Frontal cortex (tissue), 3 donors: ENCODE measurements at regions not wholly inside any gene's neighbourhood (a gene's known extent, or its start where the extent isn't known, plus 50 kb on each side); places are given as distances from the start of the nearest gene placed in this dataset.
"Not testable (repeated sequence)": the region's sequence is repeated elsewhere in the genome, so short reads cannot be mapped to it uniquely, and the experiment has no call there.

Source experiments
- DNase-seq, 2 donors: peaks; one replicate each; pipeline ENCODE4 v3.0.0; 2012; ENCODE audit warnings: low spot score in 2 of 2
- FAIRE-seq: peaks from 2 replicates; lab custom pipeline; 2012; peaks lifted over from hg19 to GRCh38; lab: Jason Lieb, UNC
- donor health status: control.
- donor health status: control.
- donor health status: control.

- FAIRE-seq = no peak
Measured at GRCh38 chr7:51551070-51551469, 234.5 kb upstream of the COBL start.

GRCh38 chr7:51545131-51545530, 228.5 kb upstream of the COBL start:
- FAIRE-seq = no peak
- no peak for DNase-seq

More at GRCh38 chr7:51551070-51551469, 234.5 kb upstream of the COBL start:
- DNase-seq = no peak

GRCh38 chr7:51543801-51544553, 227.4 kb upstream of the COBL start:
- DNase-seq = no peak
- no peak for FAIRE-seq

- DNase-seq, FAIRE-seq: not testable (repeated sequence)
Measured at GRCh38 chr7:51540906-51541305, 224.3 kb upstream of the COBL start.

GRCh38 chr7:51539840-51540239, 223.2 kb upstream of the COBL start:
- FAIRE-seq (no peak), DNase-seq (no peak)

- no peak for DNase-seq
- no peak for FAIRE-seq
Measured at GRCh38 chr7:51528172-51528571, 211.6 kb upstream of the COBL start.

GRCh38 chr7:51521694-51522312, 205.2 kb upstream of the COBL start:
- DNase-seq (no peak), FAIRE-seq (no peak)

- FAIRE-seq (no peak), DNase-seq (no peak)
Measured at GRCh38 chr7:51521054-51521453, 204.4 kb upstream of the COBL start.

- FAIRE-seq (no peak), DNase-seq (no peak)
Measured at GRCh38 chr7:51518646-51519045, 202.0 kb upstream of the COBL start.

GRCh38 chr7:51517187-51517586, 200.6 kb upstream of the COBL start:
- FAIRE-seq (no peak), DNase-seq (no peak)

- FAIRE-seq (no peak), DNase-seq (no peak)
Measured at GRCh38 chr7:51501620-51502019, 185.0 kb upstream of the COBL start.

GRCh38 chr7:51482976-51483375, 166.4 kb upstream of the COBL start:
- FAIRE-seq (no peak), DNase-seq (no peak)

GRCh38 chr7:51481421-51481820, 164.8 kb upstream of the COBL start:
- no peak for FAIRE-seq

GRCh38 chr7:51477819-51478218, 161.2 kb upstream of the COBL start:
- DNase-seq = no peak
- FAIRE-seq = no peak

More at GRCh38 chr7:51481421-51481820, 164.8 kb upstream of the COBL start:
- no peak for DNase-seq

- no peak for DNase-seq
- no peak for FAIRE-seq
Measured at GRCh38 chr7:51477323-51477722, 160.7 kb upstream of the COBL start.

GRCh38 chr7:51476026-51476425, 159.4 kb upstream of the COBL start:
- no peak for FAIRE-seq
- no peak for DNase-seq

- FAIRE-seq (no peak), DNase-seq (no peak)
Measured at GRCh38 chr7:51472873-51473272, 156.3 kb upstream of the COBL start.

- FAIRE-seq (no peak), DNase-seq (no peak)
Measured at GRCh38 chr7:51471981-51472296, 155.3 kb upstream of the COBL start.

GRCh38 chr7:51471210-51471980, 154.8 kb upstream of the COBL start:
- DNase-seq (peak in 1 of 2 donors; percentile 22), FAIRE-seq (no peak)

GRCh38 chr7:51467384-51468017, 150.9 kb upstream of the COBL start:
- FAIRE-seq = no peak
- DNase-seq = no peak

- no peak for FAIRE-seq
Measured at GRCh38 chr7:51459809-51460208, 143.2 kb upstream of the COBL start.

More at GRCh38 chr7:51459809-51460208, 143.2 kb upstream of the COBL start:
- DNase-seq = no peak
